GM18505 (cell line): ENCODE measurements at regions not wholly inside any gene's neighbourhood (a gene's known extent, or its start where the extent isn't known, plus 50 kb on each side); places are given as distances from the start of the nearest gene placed in this dataset.

Experiments used
- ATAC-seq: cut with Tn5 transposase; IDR thresholded peaks from one replicate; pipeline ENCODE4 v1.9.1; 2021; ENCODE audit not compliant: unreplicated experiment
- POLR2A ChIP-seq: IDR thresholded peaks from 4 replicates; pipeline ENCODE4 v1.6.1; 2011; ENCODE audit warnings: borderline replicate concordance; ENCODE audit not compliant: insufficient read depth, insufficient read length; ENCODE audit errors: extremely low read depth

DNA sequence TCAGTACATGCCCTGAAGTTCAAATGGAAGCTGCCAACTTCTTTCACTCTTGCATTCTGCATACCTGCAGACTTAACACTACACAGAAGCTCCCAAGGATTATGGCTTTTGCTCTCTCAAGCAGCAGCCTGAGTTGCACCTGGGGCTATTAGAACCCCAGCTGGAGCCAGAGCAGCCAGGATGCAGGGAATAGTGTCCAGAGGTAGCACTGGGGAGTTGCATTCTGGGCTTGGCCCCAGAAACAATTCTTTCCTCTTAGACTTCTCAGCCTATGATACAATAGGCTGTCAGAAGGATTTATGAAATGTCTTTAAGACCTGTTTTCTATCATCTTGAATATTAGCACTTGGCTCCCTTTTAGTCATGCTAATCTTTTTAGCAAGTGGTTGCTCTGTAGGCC is 886.7 kb upstream of the GHITM start:
- TF ChIP-seq POLR2A = no peak
- ATAC-seq = no peak

DNA sequence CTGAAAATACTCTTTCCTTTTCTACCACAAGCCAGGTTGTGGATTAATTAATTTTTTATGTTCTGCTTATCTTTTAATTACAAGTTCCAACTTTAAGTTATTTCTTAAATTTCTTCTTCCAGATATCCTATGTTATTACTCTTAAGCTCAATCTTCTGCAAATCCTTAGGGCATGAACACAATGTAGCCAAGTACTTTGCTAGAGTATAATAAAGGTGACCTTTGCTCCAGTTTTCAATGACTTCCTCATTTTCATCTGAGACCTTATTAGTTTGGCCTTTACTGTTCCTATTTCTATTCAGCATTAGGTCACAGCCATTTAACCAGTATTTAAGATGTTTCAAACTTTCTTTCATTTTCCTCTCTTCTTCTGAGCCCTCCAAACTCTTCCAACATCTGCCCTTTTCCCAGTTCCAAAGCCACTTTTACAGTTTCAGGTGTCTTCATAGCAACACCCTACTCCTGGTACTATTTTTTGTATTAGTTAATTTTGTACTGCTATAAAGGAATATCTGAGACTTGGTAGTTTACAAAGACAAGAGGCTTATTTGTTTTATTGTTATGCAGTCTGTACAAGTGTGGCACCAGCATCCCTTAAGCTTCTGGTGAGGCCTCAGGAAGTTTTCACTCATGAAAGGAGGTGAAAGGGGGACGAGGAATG is 886.2 kb upstream of the GHITM start:
- TF ChIP-seq POLR2A = no peak
- no peak for ATAC-seq

- no peak for TF ChIP-seq POLR2A
- no peak for ATAC-seq
These were observed 884.6 kb upstream of the GHITM start for GRCh38 chr10:83254698-83255097.

GRCh38 chr10:83262434-83262833 is 876.9 kb upstream of the GHITM start:
- ATAC-seq = no peak
- no peak for TF ChIP-seq POLR2A

DNA sequence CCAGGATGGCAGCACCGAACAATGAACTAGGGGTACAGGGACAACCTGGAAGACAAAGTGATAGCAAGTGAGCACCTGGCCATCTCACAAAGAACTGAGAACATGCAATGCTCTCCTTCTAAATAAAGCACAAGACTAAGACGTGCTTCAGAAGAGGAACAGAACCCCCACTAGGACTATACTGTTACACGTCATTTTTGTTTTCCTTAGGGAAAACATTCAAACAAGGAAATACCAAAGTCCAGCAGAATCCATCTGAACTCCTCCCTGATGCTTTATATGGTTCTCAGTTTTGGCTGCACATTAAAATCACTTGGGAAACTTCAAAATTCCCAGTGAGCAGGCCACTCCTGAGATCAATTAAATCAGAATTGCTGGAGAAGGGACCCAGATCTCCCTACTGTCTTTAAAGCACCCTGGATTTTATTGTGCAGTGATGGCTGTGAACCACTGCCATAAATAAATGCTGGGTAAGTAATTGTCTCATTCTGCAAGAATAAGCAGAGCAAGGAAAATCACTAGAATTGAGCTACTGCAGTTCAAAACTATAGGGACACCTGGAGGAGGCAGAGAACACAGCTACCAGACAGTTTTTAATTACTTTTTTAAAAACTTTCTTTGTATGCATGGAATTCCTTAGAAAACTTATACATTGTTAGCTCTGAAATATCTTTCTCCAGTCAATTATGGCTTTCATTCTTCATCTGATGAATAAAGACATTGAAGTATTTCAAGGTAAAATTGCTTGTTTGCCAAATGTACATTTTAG is 866.5 kb upstream of the GHITM start:
- ATAC-seq = no peak
- no peak for TF ChIP-seq POLR2A

DNA sequence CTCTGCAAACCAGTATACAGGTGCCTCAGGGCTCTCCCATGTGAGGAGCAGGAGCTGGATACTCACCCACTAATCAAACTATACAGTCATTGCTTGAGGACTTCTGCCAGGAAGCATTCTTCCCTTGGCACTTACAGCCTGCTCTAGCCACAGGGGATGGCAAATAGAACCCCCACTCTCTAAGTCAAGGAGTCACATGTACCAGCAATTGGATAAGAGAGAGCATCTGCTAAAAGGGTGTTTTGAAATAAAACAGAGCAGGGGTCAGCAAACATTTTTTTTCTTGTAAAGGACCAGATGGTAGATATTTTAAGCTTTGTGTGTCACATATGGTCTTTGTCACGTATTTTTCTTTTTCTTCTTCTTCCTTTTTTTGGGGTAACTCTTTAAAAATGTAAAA is 865.2 kb upstream of the GHITM start:
- no peak for ATAC-seq
- no peak for TF ChIP-seq POLR2A

DNA sequence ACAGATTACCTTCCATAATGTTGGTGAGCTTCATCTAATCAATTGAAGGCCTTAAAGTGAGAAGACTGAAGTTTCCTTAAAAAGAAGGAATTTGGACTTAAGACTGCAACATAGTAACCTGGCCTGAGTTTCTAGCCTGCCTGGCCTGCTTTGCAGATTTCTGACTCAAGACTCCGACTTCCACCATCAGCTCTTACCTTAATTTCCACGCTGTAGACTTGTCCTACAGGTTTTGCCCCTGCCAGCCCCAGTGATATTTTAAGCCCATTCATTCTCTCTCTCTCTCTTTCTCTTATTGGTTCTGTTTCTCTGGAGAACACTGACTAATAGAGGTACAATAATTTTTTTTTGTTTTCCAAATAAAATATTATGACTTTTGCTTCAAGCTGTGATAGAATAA is 862.3 kb upstream of the GHITM start:
- ATAC-seq = no peak
- no peak for TF ChIP-seq POLR2A

GRCh38 chr10:83283151-83283550 is 856.2 kb upstream of the GHITM start:
- no peak for TF ChIP-seq POLR2A

DNA sequence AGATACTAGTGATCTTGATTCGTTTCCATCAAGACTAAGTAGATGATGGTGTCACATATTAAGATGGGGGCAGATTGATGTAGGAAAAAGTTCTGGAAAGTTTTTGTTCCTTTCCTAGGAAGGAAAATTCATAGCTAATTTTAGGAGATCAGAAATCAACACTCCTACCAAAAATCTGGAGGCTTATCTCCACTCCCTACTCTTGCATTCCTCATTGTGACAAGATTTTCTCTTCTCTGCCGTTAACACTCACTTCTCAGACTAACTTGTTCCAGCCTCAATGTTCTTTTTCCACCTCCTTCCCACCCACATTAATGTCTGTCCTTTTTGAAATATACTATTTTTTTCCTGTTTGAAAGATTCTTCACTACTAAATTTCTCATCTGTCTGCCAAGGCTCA is 851.9 kb upstream of the GHITM start:
- ATAC-seq = no peak
- no peak for TF ChIP-seq POLR2A

More at GRCh38 chr10:83283151-83283550, 856.2 kb upstream of the GHITM start:
- ATAC-seq = no peak

DNA sequence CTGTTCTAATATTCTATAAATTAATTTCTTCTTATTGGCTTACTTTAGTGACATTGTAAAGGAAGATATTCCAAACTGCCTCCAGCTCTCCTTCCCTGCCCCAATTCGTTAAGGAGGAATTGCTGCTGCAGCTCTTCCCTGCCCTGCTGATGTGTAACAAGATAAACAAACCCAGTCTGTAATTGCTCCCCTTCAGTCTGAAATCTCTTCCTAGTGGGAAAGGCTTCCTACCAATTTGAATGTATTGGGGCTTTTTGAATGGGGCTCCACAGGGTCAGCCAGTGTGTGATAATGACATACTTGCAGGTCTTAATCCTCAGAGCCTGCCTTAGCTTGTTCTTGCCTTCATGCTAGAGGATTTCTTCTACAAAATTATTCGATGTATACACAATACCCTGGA is 849.9 kb upstream of the GHITM start:
- no peak for TF ChIP-seq POLR2A
- ATAC-seq = no peak

DNA sequence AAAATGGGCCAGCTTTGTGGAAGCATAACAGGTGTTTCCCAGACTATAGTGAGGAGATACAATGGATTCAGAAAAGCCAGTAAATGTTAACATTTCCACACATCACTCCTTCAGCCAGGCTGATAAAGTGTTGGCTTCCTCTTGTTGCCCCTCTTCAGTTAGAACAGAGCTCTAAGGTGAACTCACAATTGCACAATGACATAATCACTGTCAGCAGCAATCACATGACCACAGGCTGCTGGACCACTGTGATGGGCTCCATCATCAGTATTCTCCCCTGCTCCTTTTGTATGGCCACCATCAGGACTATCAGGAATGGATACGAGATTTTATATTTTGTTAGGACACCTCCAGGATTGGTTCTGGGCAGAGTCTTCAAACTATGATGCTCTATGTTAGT is 849.4 kb upstream of the GHITM start:
- TF ChIP-seq POLR2A = no peak
- ATAC-seq = no peak

DNA sequence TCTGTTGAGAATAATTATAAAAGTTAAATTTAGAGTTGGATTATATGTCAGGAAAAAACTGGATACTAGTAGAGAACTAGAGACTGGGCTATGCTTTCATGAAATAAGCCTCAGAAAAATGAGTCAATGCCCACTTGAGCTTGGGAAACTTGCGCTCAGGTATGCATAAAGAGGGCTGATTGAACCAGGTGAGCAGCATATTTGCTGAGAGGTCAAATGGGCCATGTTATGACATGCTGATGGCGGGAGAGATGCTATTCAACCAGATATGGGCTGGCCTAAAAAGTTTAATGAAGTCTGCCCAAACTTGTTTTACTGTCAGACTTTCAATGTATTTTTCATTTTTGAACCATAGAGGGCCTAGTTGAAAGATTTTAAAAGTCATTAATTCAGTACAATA is 837.6 kb upstream of the GHITM start:
- TF ChIP-seq POLR2A = no peak
- ATAC-seq = no peak

GRCh38 chr10:83302623-83303022 is 836.7 kb upstream of the GHITM start:
- no peak for TF ChIP-seq POLR2A
- ATAC-seq = no peak

- no peak for TF ChIP-seq POLR2A
- ATAC-seq = no peak
These were observed 828.6 kb upstream of the GHITM start for GRCh38 chr10:83310688-83311087.
